ENCODE measurements at regions not wholly inside any gene's neighbourhood (a gene's known extent, or its start where the extent isn't known, plus 50 kb on each side); places are given as distances from the start of the nearest gene placed in this dataset.

DNA sequence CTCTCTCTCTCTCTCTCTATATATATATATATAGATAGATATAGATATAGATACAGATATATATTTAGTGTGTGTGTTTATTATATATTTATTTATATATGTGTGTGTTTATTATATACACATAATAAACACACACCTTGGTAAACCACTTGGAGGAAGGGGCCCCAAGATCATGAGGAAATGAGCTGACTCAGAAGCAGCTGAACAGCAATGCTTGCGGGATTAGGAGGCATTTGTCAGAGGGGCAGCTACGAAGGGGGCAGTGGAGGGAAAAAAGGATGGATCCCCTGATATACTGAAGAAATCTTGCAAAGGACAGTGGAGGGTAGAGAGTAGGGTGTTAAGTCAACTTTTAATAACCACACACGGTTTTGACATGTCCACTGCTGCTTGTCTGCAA is 120.0 kb upstream of the SORBS2 start:
- Mint-ChIP-seq H3K9me3 (no peaks in the 10 kb centered on the region), H3K27ac (no peak overlapping the region), H3K36me3 (no peaks in the 10 kb centered on the region), H3K4me3 (no peak overlapping the region), H3K4me1 (no peaks in the 10 kb centered on the region)
- ATAC-seq (no peak), DNase-seq (ENCODE audit: low spot score in 2 of 2) (no peak)

DNA sequence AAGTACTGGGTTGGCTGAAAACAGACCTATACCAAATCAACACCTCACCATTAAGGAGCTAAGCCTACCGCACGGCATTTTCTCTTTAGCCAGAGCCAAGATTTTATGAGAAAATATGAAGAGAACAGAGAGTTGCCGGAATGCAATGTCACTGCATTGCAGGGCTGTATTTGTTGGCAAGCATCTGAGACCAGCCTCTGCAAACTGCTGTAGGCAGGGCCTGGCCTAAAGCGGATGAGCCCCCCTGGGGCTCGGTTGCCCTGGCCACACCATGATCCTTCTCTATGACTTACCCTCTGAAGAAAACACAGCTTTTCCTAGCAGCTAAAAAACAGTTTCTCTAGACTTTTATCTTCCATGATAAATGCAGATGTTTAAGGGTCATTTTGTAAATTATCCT is 120.5 kb upstream of the SORBS2 start:
- no peak for ATAC-seq
- no peaks in the 10 kb centered on the region for H3K9me3 Mint-ChIP-seq
- H3K4me3 Mint-ChIP-seq = no peak overlapping the region
- DNase-seq (ENCODE audit: low spot score in 2 of 2) = no peak
- no peaks in the 10 kb centered on the region for H3K4me1 Mint-ChIP-seq
- no peaks in the 10 kb centered on the region for H3K36me3 Mint-ChIP-seq
- H3K27ac Mint-ChIP-seq = no peak overlapping the region

DNA sequence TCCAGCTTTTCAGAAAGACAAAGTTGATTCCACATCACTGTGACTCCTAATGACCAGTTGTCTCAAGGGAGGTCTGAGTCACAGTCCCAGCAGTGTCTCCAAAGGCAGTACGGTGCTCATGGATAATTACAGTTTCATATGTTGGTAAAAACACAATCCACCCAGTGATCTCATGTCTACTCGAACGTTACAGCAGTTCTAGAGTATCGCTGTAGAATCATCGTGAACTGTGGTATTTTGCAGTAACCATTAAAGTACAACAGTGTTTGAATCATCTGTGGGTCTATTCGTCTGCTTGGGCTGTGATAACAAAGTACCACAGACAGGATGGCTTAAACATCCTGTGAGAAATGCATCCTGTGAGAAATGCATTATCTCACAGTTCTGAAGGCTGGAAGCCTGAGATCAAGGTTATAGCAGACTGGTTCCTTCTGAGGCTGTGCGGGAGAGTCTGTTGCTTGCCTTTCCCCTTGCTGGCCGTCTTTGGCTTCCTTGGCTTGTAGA is 121.1 kb upstream of the SORBS2 start:
- Mint-ChIP-seq H3K4me1 (no peaks in the 10 kb centered on the region), H3K4me3 (no peak overlapping the region), H3K9me3 (no peaks in the 10 kb centered on the region), H3K36me3 (no peaks in the 10 kb centered on the region), H3K27ac (no peak overlapping the region)
- no peak for DNase-seq (ENCODE audit: low spot score in 2 of 2)
- no peak for ATAC-seq

DNA sequence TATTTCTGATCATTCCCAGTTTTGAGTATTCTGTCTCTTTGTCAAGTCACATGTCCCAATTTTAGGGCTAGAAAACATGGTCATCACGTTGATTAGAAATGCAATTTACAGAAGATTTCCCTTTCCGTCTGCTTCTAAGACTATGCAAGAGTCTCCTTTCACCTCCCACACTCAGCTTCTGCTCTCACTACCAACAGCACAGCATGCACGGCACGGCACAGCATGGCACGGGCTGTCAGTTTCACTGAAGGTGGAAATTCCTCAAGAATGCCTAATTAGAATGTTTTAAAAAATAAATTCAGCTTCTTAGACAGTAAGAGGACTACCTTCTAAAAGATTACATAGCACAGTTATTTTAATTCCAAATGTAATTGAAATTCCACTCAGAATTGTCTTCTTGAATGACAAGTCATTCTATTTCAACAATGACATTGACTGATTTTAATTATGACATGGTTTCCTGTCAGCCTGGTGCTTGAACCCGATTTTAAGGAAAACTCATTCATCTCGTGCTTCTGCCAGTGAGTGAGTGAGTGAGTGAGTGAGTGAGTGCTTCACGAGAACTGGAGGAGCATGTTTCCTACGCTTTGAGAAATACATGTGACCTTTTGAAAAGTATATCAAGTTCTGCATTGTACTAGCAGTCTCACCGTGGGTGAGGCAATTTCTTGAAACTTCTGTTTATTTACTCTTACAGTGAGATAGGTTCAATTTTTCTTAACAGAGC is 124.8 kb upstream of the SORBS2 start:
- no peaks in the 10 kb centered on the region for H3K36me3 Mint-ChIP-seq
- H3K9me3 Mint-ChIP-seq = no peaks in the 10 kb centered on the region
- no peak overlapping the region for H3K4me3 Mint-ChIP-seq
- ATAC-seq (no peak), DNase-seq (ENCODE audit: low spot score in 2 of 2) (no peak)
- no peaks in the 10 kb centered on the region for H3K4me1 Mint-ChIP-seq
- no peak overlapping the region for H3K27ac Mint-ChIP-seq

DNA sequence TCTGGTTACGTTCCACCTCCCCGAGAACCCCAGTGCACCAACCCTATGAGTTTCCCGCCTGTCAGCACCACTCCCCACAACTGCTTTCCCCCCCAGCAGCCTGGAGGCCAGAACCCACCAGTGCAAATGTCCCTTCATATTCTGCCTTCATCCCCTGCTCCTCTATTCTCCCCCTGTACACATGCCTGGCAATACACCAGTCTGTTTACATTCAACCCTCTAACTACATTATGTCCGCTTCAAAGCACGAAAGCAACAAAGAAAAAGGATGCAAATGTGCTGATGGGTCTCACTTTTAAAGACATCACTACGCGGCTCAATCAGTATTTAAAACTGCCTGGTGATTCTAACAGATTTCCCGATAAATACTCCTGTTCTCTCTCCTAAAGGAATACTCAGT is 126.7 kb upstream of the SORBS2 start:
- no peaks in the 10 kb centered on the region for H3K9me3 Mint-ChIP-seq

DNA sequence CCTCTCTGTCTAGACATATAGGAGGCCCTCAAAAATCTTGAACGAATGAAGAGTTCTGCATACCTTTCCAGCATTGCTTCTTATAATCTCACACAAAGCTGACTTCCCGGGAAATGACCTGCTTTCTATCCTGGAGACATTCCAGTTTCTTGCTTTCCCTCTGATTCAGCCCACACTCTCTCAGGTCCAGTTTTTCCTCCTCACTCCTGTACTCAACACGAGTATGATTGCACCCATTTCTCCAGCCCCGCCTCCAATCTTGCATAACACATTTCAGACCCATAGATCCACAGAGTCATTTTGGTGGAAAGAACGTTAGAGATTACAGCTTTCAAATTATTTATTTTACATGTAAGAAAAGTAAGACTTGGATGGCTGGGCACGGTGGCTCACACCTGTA is 127.5 kb upstream of the TLR3 start:
- Mint-ChIP-seq H3K9me3 (no peaks in the 10 kb centered on the region), H3K27ac (no peak overlapping the region), H3K36me3 (no peaks in the 10 kb centered on the region), H3K4me1 (no peaks in the 10 kb centered on the region), H3K4me3 (no peak overlapping the region)
- DNase-seq (ENCODE audit: low spot score in 2 of 2) (no peak), ATAC-seq (no peak)

More for the DNA sequence above, 126.7 kb upstream of the SORBS2 start:
- Mint-ChIP-seq H3K27ac (no peak overlapping the region), H3K4me3 (no peak overlapping the region), H3K36me3 (no peaks in the 10 kb centered on the region), H3K4me1 (no peaks in the 10 kb centered on the region)
- ATAC-seq = peak; percentile 13
- DNase-seq (ENCODE audit: low spot score in 2 of 2) = no peak

DNA sequence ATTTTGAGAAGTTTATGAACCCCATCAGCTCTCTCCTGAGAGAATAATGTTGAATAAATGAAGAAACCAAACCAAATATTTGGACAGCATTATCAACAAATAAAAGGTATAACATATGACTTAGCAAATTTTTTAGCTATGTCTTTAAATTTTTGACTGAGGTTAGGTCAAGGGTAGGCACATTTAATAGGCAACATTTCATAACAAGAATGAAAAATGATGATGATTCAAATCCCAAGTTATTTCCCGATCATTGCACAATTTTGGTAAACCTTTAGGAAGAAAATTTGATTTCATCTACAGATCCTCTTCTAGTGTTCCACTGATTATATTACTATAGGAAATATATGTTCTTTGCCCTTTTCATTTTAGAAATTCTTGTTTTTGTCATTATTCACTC is 123.7 kb upstream of the TLR3 start:
- H3K4me1 Mint-ChIP-seq = no peaks in the 10 kb centered on the region
- no peak overlapping the region for H3K27ac Mint-ChIP-seq
- no peaks in the 10 kb centered on the region for H3K36me3 Mint-ChIP-seq
- DNase-seq (ENCODE audit: low spot score in 2 of 2) = no peak
- no peaks in the 10 kb centered on the region for H3K9me3 Mint-ChIP-seq
- no peak overlapping the region for H3K4me3 Mint-ChIP-seq
- ATAC-seq = no peak

DNA sequence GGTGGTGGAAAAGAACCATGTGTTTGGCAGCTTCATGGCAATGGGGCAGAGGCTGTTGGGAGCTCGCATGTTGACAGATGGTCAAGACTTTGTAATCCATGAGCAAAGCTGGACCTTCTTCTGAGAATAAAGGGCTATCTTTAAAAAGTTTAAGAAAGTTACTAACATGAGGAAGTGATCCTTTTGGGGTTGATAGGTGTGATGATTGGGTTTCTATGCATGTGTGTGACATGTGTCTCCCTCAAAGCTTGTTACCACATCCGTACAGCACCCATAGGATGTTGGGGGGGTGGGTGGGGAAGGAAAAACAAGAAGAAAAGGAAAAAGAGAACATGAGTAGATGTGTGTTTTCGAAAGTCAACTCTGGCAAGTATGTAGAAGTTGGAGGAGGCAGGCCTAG is 123.0 kb upstream of the TLR3 start:
- Mint-ChIP-seq H3K9me3 (no peaks in the 10 kb centered on the region), H3K27ac (no peak overlapping the region), H3K36me3 (no peaks in the 10 kb centered on the region), H3K4me1 (no peaks in the 10 kb centered on the region), H3K4me3 (no peak overlapping the region)
- DNase-seq (ENCODE audit: low spot score in 2 of 2) = no peak
- ATAC-seq = no peak

DNA sequence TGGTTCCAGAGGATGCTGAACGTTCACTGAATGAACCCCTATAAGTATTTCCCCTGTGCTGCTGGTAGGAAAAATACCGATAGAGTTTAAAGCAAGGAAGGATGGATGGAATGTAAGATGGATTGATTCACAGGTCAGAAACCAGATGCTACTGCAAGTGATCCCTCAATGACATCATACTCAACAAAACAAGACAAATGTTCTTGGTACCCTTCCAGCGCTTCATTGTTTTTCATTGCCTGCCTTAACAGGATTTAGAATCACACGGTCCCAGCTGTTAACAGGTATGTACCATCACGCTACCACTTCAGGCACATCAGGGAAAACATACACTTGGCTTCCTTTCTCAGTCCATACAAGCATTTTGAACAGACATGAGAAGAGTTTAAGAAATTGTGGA is 118.1 kb upstream of the TLR3 start:
- ATAC-seq = no peak
- Mint-ChIP-seq H3K9me3 (no peaks in the 10 kb centered on the region), H3K27ac (no peak overlapping the region), H3K4me3 (no peak overlapping the region), H3K36me3 (no peaks in the 10 kb centered on the region), H3K4me1 (no peaks in the 10 kb centered on the region)
- no peak for DNase-seq (ENCODE audit: low spot score in 2 of 2)

DNA sequence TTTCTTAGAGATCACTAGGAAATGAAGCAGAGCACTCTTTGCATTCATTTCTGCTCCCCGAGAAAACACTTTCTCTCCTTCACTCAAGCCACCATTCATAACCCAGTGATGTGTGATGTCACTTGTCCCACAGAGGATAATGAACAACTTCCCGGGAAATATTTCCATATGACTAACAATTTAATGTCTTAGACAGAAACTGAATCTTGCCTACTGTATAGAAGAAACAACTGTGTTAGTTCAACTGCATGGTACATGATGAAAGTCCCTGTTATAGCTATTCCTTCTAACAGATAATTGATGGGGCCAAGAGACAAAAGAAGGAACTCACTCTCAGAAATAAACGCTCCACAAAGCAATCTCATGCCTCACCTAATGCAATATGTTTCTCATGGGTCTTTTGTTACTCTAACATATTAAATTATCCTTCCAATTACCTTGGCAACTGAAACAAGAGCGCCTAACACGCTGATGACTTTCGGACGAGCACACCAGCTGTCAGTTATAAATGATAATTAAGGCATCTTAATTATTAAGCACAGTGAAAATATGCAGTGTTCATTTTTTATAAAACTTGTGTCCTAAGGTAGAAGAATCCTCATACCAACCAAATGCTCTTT is 113.7 kb upstream of the TLR3 start:
- no peak for ATAC-seq
- H3K9me3 Mint-ChIP-seq = peaks cover 3% of the 10 kb centered on the region
- no peaks in the 10 kb centered on the region for H3K4me1 Mint-ChIP-seq
- H3K4me3 Mint-ChIP-seq = no peak overlapping the region
- H3K36me3 Mint-ChIP-seq = no peaks in the 10 kb centered on the region
- DNase-seq (ENCODE audit: low spot score in 2 of 2) = no peak
- no peak overlapping the region for H3K27ac Mint-ChIP-seq

DNA sequence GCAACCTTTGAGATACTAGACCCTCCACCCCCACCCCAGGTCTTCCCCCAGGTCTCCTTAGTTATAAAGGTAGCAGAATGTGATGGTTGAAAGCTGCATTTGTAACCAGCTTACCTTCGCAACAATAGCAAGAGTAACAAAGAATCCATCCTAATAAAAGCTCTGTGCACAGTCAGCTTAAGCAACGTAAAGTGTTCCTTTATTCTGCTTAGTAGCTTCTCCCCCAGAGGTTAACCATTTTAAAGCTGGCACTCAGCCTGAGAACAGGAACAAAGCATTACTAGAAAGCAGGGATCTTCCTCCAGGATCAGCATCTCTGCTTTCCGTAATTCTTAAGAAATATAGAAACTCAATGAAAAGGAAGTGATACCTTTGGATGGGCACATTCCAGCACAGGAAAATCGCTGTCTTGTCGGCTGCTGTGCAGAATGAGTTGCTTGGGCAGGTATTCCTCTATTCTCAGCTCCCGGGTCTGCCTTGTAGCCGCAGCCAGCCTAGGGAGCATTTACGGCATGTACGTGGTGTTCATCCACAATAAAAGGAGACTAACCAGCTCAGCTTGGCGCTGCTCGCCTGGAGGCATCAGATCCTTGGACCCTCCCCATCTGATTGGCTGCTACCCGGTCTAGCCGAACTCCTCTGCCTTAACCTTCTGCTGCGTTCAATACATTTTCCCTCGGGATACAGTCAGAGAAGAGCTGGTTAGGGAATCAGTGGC is 113.0 kb upstream of the TLR3 start:
- no peaks in the 10 kb centered on the region for H3K4me1 Mint-ChIP-seq
- H3K36me3 Mint-ChIP-seq = no peaks in the 10 kb centered on the region

DNA sequence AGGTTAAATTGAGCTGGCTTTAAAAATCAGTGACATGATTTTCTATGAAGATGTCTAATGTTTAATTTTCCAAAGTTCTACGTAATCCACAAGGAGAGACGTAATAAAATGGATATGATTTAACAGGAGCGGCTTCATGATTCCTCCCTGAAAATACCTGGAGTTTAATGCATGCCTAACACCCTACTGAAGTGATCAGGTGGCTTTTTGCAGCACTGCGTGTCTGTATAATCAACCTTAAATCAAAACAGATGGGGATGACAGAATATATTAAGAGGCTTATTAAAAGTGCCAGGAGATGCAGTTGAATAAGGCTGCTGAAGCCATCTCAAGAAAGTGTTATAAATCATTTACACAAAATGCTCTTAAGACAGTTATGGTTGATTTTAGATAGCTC is 112.4 kb upstream of the TLR3 start:
- DNase-seq (ENCODE audit: low spot score in 2 of 2) = no peak
- ATAC-seq = no peak
- Mint-ChIP-seq H3K36me3 (no peaks in the 10 kb centered on the region), H3K4me1 (no peaks in the 10 kb centered on the region), H3K4me3 (no peak overlapping the region), H3K9me3 (peaks cover 3% of the 10 kb centered on the region), H3K27ac (no peak overlapping the region)

More for the DNA sequence above, 113.0 kb upstream of the TLR3 start:
- DNase-seq (ENCODE audit: low spot score in 2 of 2) = no peak
- Mint-ChIP-seq H3K4me3 (no peak overlapping the region), H3K27ac (no peak overlapping the region), H3K9me3 (peaks cover 3% of the 10 kb centered on the region)
- ATAC-seq = no peak

DNA sequence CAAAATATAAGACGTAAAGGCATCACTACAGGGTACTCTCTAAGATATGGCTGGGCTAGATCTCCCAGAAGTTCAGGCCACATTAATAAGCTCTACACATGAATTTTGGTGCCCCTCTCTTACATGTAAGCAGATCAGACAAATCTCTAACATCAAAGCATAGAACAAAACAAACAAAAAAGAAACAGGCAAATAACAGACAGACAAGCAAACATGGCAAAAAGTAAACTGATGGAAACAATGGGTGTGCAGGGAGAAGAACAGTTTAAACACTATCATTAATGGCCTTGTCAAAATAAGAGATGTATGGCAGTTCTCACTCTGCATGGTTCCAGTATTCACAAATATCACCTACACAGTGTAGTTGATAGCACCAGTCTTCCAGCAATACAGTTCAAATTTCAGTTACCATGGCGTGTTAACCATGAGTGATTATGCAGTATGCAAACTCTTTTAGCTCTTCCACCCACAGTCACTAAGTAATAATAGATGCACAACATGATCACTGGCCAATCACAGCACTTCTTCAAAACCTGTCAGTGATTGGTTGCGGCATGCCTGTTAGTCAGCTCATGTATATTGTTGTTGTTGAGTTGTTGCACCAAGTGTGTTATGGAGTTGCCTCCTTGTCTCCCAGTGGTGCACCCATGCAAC is 110.7 kb upstream of the TLR3 start:
- Mint-ChIP-seq H3K9me3 (peaks cover 3% of the 10 kb centered on the region), H3K27ac (no peak overlapping the region), H3K36me3 (no peaks in the 10 kb centered on the region), H3K4me1 (no peaks in the 10 kb centered on the region), H3K4me3 (no peak overlapping the region)
- DNase-seq (ENCODE audit: low spot score in 2 of 2) = no peak
- no peak for ATAC-seq

DNA sequence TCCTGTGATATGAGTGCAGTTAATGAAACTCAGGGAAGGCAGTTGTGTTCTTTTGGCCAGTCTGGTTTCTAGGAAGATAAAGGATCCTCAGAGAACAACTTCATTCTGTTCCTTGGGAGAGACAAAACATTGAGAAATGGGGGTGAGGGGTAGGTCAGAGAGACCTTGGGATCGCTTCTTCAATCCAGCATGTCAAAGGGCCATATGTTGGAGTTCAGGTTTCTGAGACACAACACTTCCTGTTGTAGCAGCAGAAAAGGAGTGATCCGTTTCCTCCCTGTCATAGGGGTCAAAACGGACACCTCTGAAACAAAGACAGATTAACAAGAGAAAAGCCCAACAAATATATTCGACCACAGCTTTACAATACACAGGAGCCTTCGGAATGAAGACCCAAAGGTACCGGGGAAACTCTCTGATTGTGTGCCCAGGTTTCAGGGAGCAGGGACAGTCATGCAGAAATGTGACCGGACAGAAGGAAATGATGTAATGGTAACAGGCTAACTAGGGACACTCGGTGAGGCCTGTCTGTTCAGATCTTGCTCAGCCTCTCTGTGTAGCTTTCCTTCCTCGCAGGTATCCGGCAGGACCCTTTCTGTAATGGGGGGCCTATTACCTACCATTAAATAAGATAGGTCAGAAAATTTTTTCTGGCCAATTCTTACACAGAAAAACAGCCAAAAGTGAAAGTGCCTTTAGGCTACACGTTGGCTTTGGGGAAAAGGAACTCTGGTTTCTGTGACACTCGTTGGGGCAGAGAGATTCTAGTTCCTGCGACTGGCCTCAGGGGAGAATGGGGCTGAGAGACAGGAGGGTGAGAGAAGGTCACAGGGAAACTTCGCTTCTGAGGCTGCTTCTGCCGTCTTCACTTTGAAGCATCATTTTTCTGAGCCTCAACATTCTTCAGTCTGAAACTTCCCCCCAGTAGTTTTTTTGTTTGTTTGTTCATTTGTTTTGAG is 103.3 kb upstream of the TLR3 start:
- DNase-seq (ENCODE audit: low spot score in 2 of 2) (no peak), ATAC-seq (no peak)
- no peak overlapping the region for H3K27ac Mint-ChIP-seq
- no peak overlapping the region for H3K4me3 Mint-ChIP-seq
- H3K9me3 Mint-ChIP-seq = no peaks in the 10 kb centered on the region
- H3K4me1 Mint-ChIP-seq = no peaks in the 10 kb centered on the region
- no peaks in the 10 kb centered on the region for H3K36me3 Mint-ChIP-seq

DNA sequence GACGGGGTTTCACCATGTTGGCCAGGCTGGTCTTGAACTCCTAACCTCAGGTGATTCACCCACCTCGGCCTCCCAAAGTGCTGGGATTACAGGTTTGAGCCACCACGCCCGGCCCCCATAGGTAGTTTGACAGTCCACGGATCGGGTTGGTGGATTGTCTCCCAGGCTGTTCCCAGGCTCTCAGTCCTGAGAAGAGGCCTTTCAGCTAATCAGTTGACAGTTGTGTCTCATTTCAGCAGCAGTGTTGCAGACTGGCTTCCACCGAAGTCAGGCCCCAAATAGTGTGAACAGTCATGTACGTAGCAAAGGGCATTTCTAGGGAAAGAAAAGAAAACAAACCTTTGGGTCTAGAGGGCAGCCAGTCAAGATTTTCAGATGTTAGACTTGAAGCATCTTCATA is 102.4 kb upstream of the TLR3 start:
- H3K9me3 Mint-ChIP-seq = no peaks in the 10 kb centered on the region
- no peaks in the 10 kb centered on the region for H3K4me1 Mint-ChIP-seq
- ATAC-seq (no peak), DNase-seq (ENCODE audit: low spot score in 2 of 2) (no peak)
- H3K27ac Mint-ChIP-seq = no peak overlapping the region
- H3K36me3 Mint-ChIP-seq = no peaks in the 10 kb centered on the region
- H3K4me3 Mint-ChIP-seq = no peak overlapping the region
